ENCODE measurements at regions not wholly inside any gene's neighbourhood (a gene's known extent, or its start where the extent isn't known, plus 50 kb on each side); places are given as distances from the start of the nearest gene placed in this dataset.

- DNase-seq (ENCODE audit: low spot score) = no peak
Observed at GRCh38 chr3:159625594-159625993, 363.0 kb upstream of the IL12A start.

- no peak for DNase-seq (ENCODE audit: low spot score)
Observed at GRCh38 chr3:159626598-159626997, 362.0 kb upstream of the IL12A start.

GRCh38 chr3:159627229-159627628 lies 361.4 kb upstream of the IL12A start:
- no peak for DNase-seq (ENCODE audit: low spot score)

- DNase-seq (ENCODE audit: low spot score) = no peak
Observed at GRCh38 chr3:159627634-159628033, 361.0 kb upstream of the IL12A start.

- DNase-seq (ENCODE audit: low spot score) = no peak
Observed at GRCh38 chr3:159629329-159630084, 359.1 kb upstream of the IL12A start.

- DNase-seq (ENCODE audit: low spot score) = no peak
Observed at GRCh38 chr3:159631226-159631625, 357.4 kb upstream of the IL12A start.

- no peak for DNase-seq (ENCODE audit: low spot score)
Observed at GRCh38 chr3:159632128-159632527, 356.5 kb upstream of the IL12A start.

- DNase-seq (ENCODE audit: low spot score) = no peak
Observed at GRCh38 chr3:159632851-159633250, 355.8 kb upstream of the IL12A start.

- no peak for DNase-seq (ENCODE audit: low spot score)
Observed at GRCh38 chr3:159634483-159634882, 354.2 kb upstream of the IL12A start.

- DNase-seq (ENCODE audit: low spot score) = no peak
Observed at GRCh38 chr3:159635047-159635641, 353.5 kb upstream of the IL12A start.

- DNase-seq (ENCODE audit: low spot score) = no peak
Observed at GRCh38 chr3:159637883-159638542, 350.6 kb upstream of the IL12A start.

GRCh38 chr3:159640225-159640624 lies 348.4 kb upstream of the IL12A start:
- no peak for DNase-seq (ENCODE audit: low spot score)

GRCh38 chr3:159643406-159643805 lies 345.2 kb upstream of the IL12A start:
- no peak for DNase-seq (ENCODE audit: low spot score)

GRCh38 chr3:159645874-159646273 lies 342.8 kb upstream of the IL12A start:
- no peak for DNase-seq (ENCODE audit: low spot score)

- DNase-seq (ENCODE audit: low spot score) = no peak
Observed at GRCh38 chr3:159649951-159650350, 338.7 kb upstream of the IL12A start.

GRCh38 chr3:159650726-159651125 lies 337.9 kb upstream of the IL12A start:
- no peak for DNase-seq (ENCODE audit: low spot score)

GRCh38 chr3:159652452-159652851 lies 336.2 kb upstream of the IL12A start:
- DNase-seq (ENCODE audit: low spot score) = no peak

- DNase-seq (ENCODE audit: low spot score) = no peak
Observed at GRCh38 chr3:159654183-159655134, 334.2 kb upstream of the IL12A start.

- DNase-seq (ENCODE audit: low spot score) = no peak
Observed at GRCh38 chr3:159655202-159655601, 333.4 kb upstream of the IL12A start.

- DNase-seq (ENCODE audit: low spot score) = no peak
Observed at GRCh38 chr3:159657176-159657575, 331.5 kb upstream of the IL12A start.

- DNase-seq (ENCODE audit: low spot score) = no peak
Observed at GRCh38 chr3:159657629-159658028, 331.0 kb upstream of the IL12A start.

- DNase-seq (ENCODE audit: low spot score) = no peak
Observed at GRCh38 chr3:159660326-159660725, 328.3 kb upstream of the IL12A start.
